ENCODE measurements at regions not wholly inside any gene's neighbourhood (a gene's known extent, or its start where the extent isn't known, plus 50 kb on each side); places are given as distances from the start of the nearest gene placed in this dataset.
"Not testable (repeated sequence)": the region's sequence is repeated elsewhere in the genome, so short reads cannot be mapped to it uniquely, and the experiment has no call there.

DNA sequence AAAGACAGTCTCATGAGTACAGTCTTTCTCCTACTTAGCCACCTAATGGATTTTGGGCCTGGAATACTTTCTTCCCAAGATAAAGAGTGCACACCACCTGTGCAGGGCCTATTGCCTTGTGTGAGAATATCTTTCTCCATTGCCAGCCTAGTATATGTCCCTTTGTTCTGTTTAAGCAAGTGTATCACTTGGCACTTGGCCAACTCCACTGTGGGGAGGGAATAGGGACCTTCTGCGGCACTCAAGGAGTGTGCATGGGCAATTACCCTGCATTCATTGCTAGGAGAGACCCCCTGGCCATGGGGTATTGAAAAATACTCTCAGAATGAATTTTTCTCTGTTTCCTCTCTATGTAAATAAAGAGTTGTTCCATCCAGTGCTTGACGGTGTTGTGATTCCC lies 201.7 kb upstream of the OR4C13 start:
- not testable (repeated sequence) for TF ChIP-seq EZH2 (IDR thresholded peaks at IDR 0.05; ENCODE audit: insufficient read depth, poor library complexity, severe bottlenecking); EZH2phosphoT487 (IDR thresholded peaks at IDR 0.05; ENCODE audit: insufficient read depth, low read depth)
